DOHH2 (cell line): ENCODE measurements at regions not wholly inside any gene's neighbourhood (a gene's known extent, or its start where the extent isn't known, plus 50 kb on each side); places are given as distances from the start of the nearest gene placed in this dataset.

Experiments
- EZH2phosphoT487 ChIP-seq: fragments of 200-600 bp; sonication (generic); IDR thresholded peaks from 2 replicates; pipeline ENCODE4 v1.6.1; 2017; ENCODE audit warnings: borderline replicate concordance, mild to moderate bottlenecking, antibody characterized with exemption, low read length, moderate library complexity, mixed read lengths
- TF ChIP-seq, protein P1 (sequence below): fragments of 200-600 bp; sonication (generic); IDR thresholded peaks from one replicate; pipeline ENCODE4 v1.5.1; 2014; ENCODE audit warnings: antibody characterized with exemption, mild to moderate bottlenecking, low read depth, low read length; ENCODE audit not compliant: poor library complexity, severe bottlenecking

- TF ChIP-seq, protein P1, sequence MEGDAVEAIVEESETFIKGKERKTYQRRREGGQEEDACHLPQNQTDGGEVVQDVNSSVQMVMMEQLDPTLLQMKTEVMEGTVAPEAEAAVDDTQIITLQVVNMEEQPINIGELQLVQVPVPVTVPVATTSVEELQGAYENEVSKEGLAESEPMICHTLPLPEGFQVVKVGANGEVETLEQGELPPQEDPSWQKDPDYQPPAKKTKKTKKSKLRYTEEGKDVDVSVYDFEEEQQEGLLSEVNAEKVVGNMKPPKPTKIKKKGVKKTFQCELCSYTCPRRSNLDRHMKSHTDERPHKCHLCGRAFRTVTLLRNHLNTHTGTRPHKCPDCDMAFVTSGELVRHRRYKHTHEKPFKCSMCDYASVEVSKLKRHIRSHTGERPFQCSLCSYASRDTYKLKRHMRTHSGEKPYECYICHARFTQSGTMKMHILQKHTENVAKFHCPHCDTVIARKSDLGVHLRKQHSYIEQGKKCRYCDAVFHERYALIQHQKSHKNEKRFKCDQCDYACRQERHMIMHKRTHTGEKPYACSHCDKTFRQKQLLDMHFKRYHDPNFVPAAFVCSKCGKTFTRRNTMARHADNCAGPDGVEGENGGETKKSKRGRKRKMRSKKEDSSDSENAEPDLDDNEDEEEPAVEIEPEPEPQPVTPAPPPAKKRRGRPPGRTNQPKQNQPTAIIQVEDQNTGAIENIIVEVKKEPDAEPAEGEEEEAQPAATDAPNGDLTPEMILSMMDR = no peak
- no peak for TF ChIP-seq EZH2phosphoT487
Measured at GRCh38 chr13:82275644-82276043, 1606.6 kb downstream of the SLITRK1 start.
